HL-60/S4 treated with phorbol 12-myristate 13-acetate at 8.2 ng/mL for 4 days and 3 days (cell line): ENCODE measurements at regions not wholly inside any gene's neighbourhood (a gene's known extent, or its start where the extent isn't known, plus 50 kb on each side); places are given as distances from the start of the nearest gene placed in this dataset.

Experiments
- in situ Hi-C: fragments of 300-500 bp; cut with MboI; formaldehyde crosslinking; loops from 2 replicates; pipeline ENCODE4 v1.15.0; 2022; ENCODE audit warnings: low sequenced_read_pairs

GRCh38 chr6:165229216-165229615 is 80.2 kb downstream of the C6orf118 start:
- in situ Hi-C loops, result no loop called here

GRCh38 chr6:165227644-165228329 is 81.6 kb downstream of the C6orf118 start:
- in situ Hi-C loops, result no loop called here

- in situ Hi-C loops, result no loop called here
These were observed 85.7 kb downstream of the C6orf118 start for GRCh38 chr6:165223736-165224135.

- in situ Hi-C loops, result no loop called here
These were observed 86.3 kb downstream of the C6orf118 start for GRCh38 chr6:165223101-165223500.

- in situ Hi-C loops, result no loop called here
These were observed 86.9 kb downstream of the C6orf118 start for GRCh38 chr6:165222315-165223025.

- in situ Hi-C loops, result no loop called here
These were observed 89.4 kb downstream of the C6orf118 start for GRCh38 chr6:165220045-165220444.

- in situ Hi-C loops, result no loop called here
These were observed 89.8 kb downstream of the C6orf118 start for GRCh38 chr6:165219629-165220028.

GRCh38 chr6:165218829-165219228 is 90.6 kb downstream of the C6orf118 start:
- in situ Hi-C loops, result no loop called here

- in situ Hi-C loops, result no loop called here
These were observed 102.6 kb downstream of the C6orf118 start for GRCh38 chr6:165206798-165207197.

GRCh38 chr6:165205632-165206031 is 103.8 kb downstream of the C6orf118 start:
- in situ Hi-C loops, result no loop called here

GRCh38 chr6:165204807-165205545 is 104.4 kb downstream of the C6orf118 start:
- in situ Hi-C loops, result no loop called here

- in situ Hi-C loops, result no loop called here
These were observed 109.2 kb downstream of the C6orf118 start for GRCh38 chr6:165200178-165200577.

- in situ Hi-C loops, result no loop called here
These were observed 117.9 kb downstream of the C6orf118 start for GRCh38 chr6:165191461-165191860.

GRCh38 chr6:165186441-165187205 is 122.8 kb downstream of the C6orf118 start:
- in situ Hi-C loops, result no loop called here

- in situ Hi-C loops, result no loop called here
These were observed 123.4 kb downstream of the C6orf118 start for GRCh38 chr6:165186041-165186440.

GRCh38 chr6:165184192-165184979 is 125.0 kb downstream of the C6orf118 start:
- in situ Hi-C loops, result no loop called here

- in situ Hi-C loops, result no loop called here
These were observed 125.8 kb downstream of the C6orf118 start for GRCh38 chr6:165183496-165184140.

- in situ Hi-C loops, result no loop called here
These were observed 126.3 kb downstream of the C6orf118 start for GRCh38 chr6:165183071-165183470.

GRCh38 chr6:165181951-165182414 is 127.4 kb downstream of the C6orf118 start:
- in situ Hi-C loops, result no loop called here

- in situ Hi-C loops, result no loop called here
These were observed 131.3 kb downstream of the C6orf118 start for GRCh38 chr6:165178056-165178455.
